ENCODE measurements at regions not wholly inside any gene's neighbourhood (a gene's known extent, or its start where the extent isn't known, plus 50 kb on each side); places are given as distances from the start of the nearest gene placed in this dataset.

- intact Hi-C loops (cut with micrococcal nuclease): loop anchor here (10.0 kb wide), 1 partner anchor 345 kb away; the partner anchor contains the start of gene CRPPA
- no peaks in the 10 kb centered on the region for H3K36me3 Mint-ChIP-seq (ENCODE audit: low read depth)
These were observed 341.6 kb downstream of the CRPPA start for GRCh38 chr7:16079723-16080122.

GRCh38 chr7:16078076-16078952, 343.0 kb downstream of the CRPPA start:
- H3K9me3 Mint-ChIP-seq: no peaks in the 10 kb centered on the region
- no peaks in the 10 kb centered on the region for H3K27me3 Mint-ChIP-seq (ENCODE audit: low read depth)
- intact Hi-C loops (cut with micrococcal nuclease): loop anchor here (1.0 to 10.0 kb wide), 2 partner anchors 346 to 487 kb away; partner anchors contain the start of gene CRPPA

More at GRCh38 chr7:16079723-16080122, 341.6 kb downstream of the CRPPA start:
- no peak for DNase-seq (ENCODE audit: low spot score)
- H3K4me3 Mint-ChIP-seq (ENCODE audit: low read depth): no peak overlapping the region
- no peaks in the 10 kb centered on the region for H3K27me3 Mint-ChIP-seq (ENCODE audit: low read depth)
- no peaks in the 10 kb centered on the region for H3K4me1 Mint-ChIP-seq (ENCODE audit: low read depth)
- no peak overlapping the region for H3K27ac Mint-ChIP-seq
- H3K9me3 Mint-ChIP-seq: no peaks in the 10 kb centered on the region

DNA sequence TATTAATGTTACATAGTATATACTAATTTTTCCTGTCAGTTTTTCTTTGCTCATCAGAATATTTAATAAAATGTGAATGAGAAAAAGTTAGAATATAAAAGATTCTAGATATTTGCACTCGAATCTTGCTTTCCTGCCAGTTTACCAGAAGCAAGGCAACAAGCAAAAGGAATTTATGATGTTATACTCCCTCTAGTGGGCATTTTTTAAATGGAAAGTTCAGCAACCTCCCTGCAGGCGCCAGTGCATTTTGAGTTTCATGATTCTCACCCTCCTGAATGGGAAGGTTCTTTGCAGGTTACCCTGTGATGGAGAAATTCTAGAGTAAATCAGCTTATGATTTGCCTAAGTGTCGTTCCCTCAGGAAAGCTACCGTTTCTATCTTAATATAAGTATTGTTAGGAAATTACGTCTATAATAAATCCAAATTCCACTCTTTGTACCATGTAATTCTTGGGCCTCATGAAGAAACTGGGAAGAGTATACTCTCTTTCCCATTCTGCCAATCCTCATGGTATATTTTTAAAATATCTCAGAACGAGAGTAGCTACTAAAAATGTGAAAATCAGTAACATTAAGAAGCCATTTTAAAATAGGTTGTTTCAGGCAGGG, 350.0 kb downstream of the CRPPA start:
- no peak overlapping the region for H3K4me3 Mint-ChIP-seq (ENCODE audit: low read depth)
- intact Hi-C loops (cut with micrococcal nuclease): loop anchor here (5.0 to 10.0 kb wide), 2 partner anchors 353 to 764 kb away; partner anchors contain the start of gene CRPPA
- H3K27me3 Mint-ChIP-seq (ENCODE audit: low read depth): no peaks in the 10 kb centered on the region
- DNase-seq (ENCODE audit: low spot score): no peak
- no peak overlapping the region for H3K27ac Mint-ChIP-seq
- no peaks in the 10 kb centered on the region for H3K4me1 Mint-ChIP-seq (ENCODE audit: low read depth)
- H3K9me3 Mint-ChIP-seq: no peaks in the 10 kb centered on the region
- no peaks in the 10 kb centered on the region for H3K36me3 Mint-ChIP-seq (ENCODE audit: low read depth)

More at GRCh38 chr7:16078076-16078952, 343.0 kb downstream of the CRPPA start:
- Mint-ChIP-seq H3K4me1 (ENCODE audit: low read depth) (no peaks in the 10 kb centered on the region), H3K36me3 (ENCODE audit: low read depth) (no peaks in the 10 kb centered on the region), H3K27ac (no peak overlapping the region), H3K4me3 (ENCODE audit: low read depth) (no peak overlapping the region)
- DNase-seq (ENCODE audit: low spot score): no peak

DNA sequence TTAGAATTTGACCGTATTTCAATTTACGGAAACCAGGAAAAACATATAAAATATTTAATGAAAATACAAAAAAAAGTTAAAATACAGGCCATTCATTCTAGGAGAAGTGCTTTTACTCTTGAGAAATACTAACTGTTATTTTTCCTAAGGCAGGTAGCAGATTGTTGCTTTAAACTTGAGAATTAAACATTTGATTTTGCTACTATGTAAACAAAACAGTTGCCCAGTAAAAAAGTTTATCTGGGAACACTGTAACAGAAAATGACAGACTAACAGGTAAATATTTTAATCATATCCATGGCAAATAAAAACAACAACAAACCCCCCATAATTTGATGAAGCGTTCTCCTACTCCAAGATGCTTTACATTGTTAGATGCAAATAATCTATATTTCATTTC, 350.5 kb downstream of the CRPPA start:
- Mint-ChIP-seq H3K27ac (no peak overlapping the region), H3K4me1 (ENCODE audit: low read depth) (no peaks in the 10 kb centered on the region), H3K4me3 (ENCODE audit: low read depth) (no peak overlapping the region), H3K36me3 (ENCODE audit: low read depth) (no peaks in the 10 kb centered on the region), H3K27me3 (ENCODE audit: low read depth) (no peaks in the 10 kb centered on the region), H3K9me3 (no peaks in the 10 kb centered on the region)
- no peak for DNase-seq (ENCODE audit: low spot score)
- intact Hi-C loops (cut with micrococcal nuclease): loop anchor here (5.0 to 10.0 kb wide), 2 partner anchors 354 to 764 kb away; partner anchors contain the start of gene CRPPA

DNA sequence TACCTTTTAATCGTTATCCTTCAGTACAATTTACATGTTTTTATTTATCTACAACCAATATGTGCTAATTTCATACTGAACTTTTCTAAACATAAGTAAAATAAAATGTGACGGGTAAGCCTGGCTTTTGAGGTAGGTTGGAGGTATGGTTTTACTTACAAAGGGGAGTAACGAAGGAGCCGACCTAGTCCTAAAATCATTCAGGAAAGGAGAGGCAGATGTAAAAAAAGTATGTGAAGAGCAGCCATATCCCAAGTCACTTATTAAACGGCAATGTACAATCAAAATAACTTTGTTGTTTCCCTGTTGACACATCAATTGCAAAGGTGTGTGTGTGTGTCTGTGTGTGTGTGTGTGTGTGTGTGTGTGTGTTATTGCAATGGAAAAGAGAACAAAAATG, 351.3 kb downstream of the CRPPA start:
- Mint-ChIP-seq H3K9me3 (no peaks in the 10 kb centered on the region), H3K36me3 (ENCODE audit: low read depth) (no peaks in the 10 kb centered on the region), H3K27ac (no peak overlapping the region), H3K27me3 (ENCODE audit: low read depth) (no peaks in the 10 kb centered on the region), H3K4me3 (ENCODE audit: low read depth) (no peak overlapping the region), H3K4me1 (ENCODE audit: low read depth) (no peaks in the 10 kb centered on the region)
- intact Hi-C loops (cut with micrococcal nuclease): loop anchor here (5.0 to 10.0 kb wide), 2 partner anchors 355 to 763 kb away; partner anchors contain the start of gene CRPPA
- DNase-seq (ENCODE audit: low spot score): no peak

GRCh38 chr7:16068183-16068582, 353.2 kb downstream of the CRPPA start:
- Mint-ChIP-seq H3K4me3 (ENCODE audit: low read depth) (no peak overlapping the region), H3K27me3 (ENCODE audit: low read depth) (no peaks in the 10 kb centered on the region), H3K9me3 (no peaks in the 10 kb centered on the region), H3K27ac (no peak overlapping the region), H3K4me1 (ENCODE audit: low read depth) (no peaks in the 10 kb centered on the region), H3K36me3 (ENCODE audit: low read depth) (no peaks in the 10 kb centered on the region)
- intact Hi-C loops (cut with micrococcal nuclease): no loop called here
- DNase-seq (ENCODE audit: low spot score): no peak

- Mint-ChIP-seq H3K27ac (no peak overlapping the region), H3K9me3 (no peaks in the 10 kb centered on the region), H3K4me1 (ENCODE audit: low read depth) (no peaks in the 10 kb centered on the region), H3K36me3 (ENCODE audit: low read depth) (no peaks in the 10 kb centered on the region), H3K4me3 (ENCODE audit: low read depth) (no peak overlapping the region), H3K27me3 (ENCODE audit: low read depth) (no peaks in the 10 kb centered on the region)
- intact Hi-C loops (cut with micrococcal nuclease): no loop called here
- no peak for DNase-seq (ENCODE audit: low spot score)
These were observed 353.6 kb downstream of the CRPPA start for GRCh38 chr7:16067711-16068110.

GRCh38 chr7:16066805-16067459, 354.4 kb downstream of the CRPPA start:
- Mint-ChIP-seq H3K27ac (no peak overlapping the region), H3K36me3 (ENCODE audit: low read depth) (no peaks in the 10 kb centered on the region), H3K4me1 (ENCODE audit: low read depth) (no peaks in the 10 kb centered on the region), H3K9me3 (no peaks in the 10 kb centered on the region), H3K27me3 (ENCODE audit: low read depth) (no peaks in the 10 kb centered on the region), H3K4me3 (ENCODE audit: low read depth) (no peak overlapping the region)
- no peak for DNase-seq (ENCODE audit: low spot score)
- intact Hi-C loops (cut with micrococcal nuclease): no loop called here

DNA sequence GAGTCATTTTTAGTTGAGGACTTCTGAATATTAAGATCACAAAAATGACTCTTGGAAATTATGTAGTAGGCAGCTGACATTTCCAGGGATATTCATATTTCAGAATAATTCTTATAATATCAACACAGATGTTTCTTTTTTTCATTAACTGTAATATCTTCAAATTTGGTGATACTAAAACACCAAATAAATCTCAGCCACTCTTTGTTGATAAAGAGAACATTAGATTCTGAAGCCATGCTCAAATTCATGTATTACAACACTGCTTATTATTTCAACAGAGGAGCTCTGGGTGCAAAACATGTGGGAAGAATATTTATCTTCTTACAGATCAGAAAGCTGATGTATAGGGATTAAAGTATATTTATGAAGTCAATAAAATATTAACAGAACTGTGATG, 355.4 kb downstream of the CRPPA start:
- Mint-ChIP-seq H3K27ac (no peak overlapping the region), H3K27me3 (ENCODE audit: low read depth) (no peaks in the 10 kb centered on the region), H3K4me3 (ENCODE audit: low read depth) (no peak overlapping the region), H3K4me1 (ENCODE audit: low read depth) (no peaks in the 10 kb centered on the region), H3K36me3 (ENCODE audit: low read depth) (no peaks in the 10 kb centered on the region), H3K9me3 (no peaks in the 10 kb centered on the region)
- intact Hi-C loops (cut with micrococcal nuclease): no loop called here
- DNase-seq (ENCODE audit: low spot score): no peak

DNA sequence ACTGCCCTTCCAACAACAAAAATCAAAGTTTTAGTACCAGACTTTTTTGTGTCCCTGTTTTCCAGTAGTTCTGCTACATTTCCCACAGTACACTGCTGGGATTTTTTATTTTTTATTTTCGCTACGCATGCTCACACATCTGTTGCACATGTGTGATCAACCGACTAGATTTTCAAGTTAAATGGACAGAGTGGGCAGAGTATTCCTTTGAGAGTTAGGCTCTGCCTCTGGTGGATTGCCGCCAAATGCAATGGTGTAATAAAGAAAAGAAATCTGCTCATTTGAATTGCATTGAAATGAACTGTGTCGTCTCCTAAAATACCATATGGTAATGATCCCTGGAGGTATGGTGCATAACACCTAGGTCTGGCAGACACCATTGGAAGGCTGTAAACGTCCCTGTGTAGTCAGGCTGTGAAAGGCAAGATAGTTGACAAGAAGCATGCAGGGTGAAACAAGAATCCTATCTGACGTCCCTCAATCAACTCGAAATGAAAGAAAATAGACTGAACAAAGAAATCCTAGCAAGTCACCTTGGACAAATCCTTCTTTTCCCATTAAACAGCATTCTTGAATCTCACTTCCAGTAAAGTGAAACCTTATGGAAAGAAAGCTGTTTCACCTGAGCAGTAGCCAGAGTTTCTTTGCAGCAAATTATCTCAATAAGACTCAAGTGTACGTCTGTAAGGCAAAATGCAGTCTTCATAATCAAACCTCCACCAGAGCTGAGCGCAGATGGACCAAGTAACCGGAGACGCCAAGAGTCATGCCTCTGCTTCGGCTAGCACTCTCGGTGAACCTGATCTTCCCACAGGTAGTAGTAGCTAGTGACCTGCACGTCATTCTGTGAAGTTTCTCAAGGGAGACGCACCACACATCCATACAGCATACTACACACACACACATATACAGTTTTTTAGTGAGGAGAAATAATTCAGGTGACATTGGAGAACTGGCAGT, 357.3 kb downstream of the CRPPA start:
- no peaks in the 10 kb centered on the region for H3K9me3 Mint-ChIP-seq
- H3K4me1 Mint-ChIP-seq (ENCODE audit: low read depth): no peaks in the 10 kb centered on the region
- no peaks in the 10 kb centered on the region for H3K36me3 Mint-ChIP-seq (ENCODE audit: low read depth)
- intact Hi-C loops (cut with micrococcal nuclease): no loop called here
- no peak overlapping the region for H3K27ac Mint-ChIP-seq
- H3K27me3 Mint-ChIP-seq (ENCODE audit: low read depth): no peaks in the 10 kb centered on the region
- H3K4me3 Mint-ChIP-seq (ENCODE audit: low read depth): no peak overlapping the region
- no peak for DNase-seq (ENCODE audit: low spot score)

DNA sequence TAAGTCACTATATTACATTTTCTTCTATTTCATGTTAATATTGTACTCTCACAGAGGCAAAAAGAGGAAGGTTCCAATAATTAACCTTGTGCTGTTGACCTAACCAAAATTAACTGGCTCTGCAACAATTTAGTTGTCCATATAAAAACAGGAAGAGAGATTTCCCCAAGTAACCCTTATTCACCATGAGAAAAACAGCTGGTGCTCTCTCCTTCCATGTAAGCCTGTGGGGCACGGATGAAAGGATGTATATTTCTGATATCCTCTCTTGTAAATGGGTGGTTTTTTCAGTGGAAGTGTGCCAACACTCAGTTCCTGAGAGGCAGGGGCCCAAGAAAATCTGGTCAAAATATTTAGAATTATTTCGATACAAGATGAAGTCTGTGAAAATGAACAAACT, 358.1 kb downstream of the CRPPA start:
- intact Hi-C loops (cut with micrococcal nuclease): no loop called here
- DNase-seq (ENCODE audit: low spot score): no peak
- Mint-ChIP-seq H3K4me3 (ENCODE audit: low read depth) (no peak overlapping the region), H3K9me3 (no peaks in the 10 kb centered on the region), H3K27me3 (ENCODE audit: low read depth) (no peaks in the 10 kb centered on the region), H3K36me3 (ENCODE audit: low read depth) (no peaks in the 10 kb centered on the region), H3K4me1 (ENCODE audit: low read depth) (no peaks in the 10 kb centered on the region), H3K27ac (no peak overlapping the region)

- Mint-ChIP-seq H3K27ac (no peak overlapping the region), H3K9me3 (no peaks in the 10 kb centered on the region), H3K4me1 (ENCODE audit: low read depth) (no peaks in the 10 kb centered on the region), H3K27me3 (ENCODE audit: low read depth) (no peaks in the 10 kb centered on the region), H3K4me3 (ENCODE audit: low read depth) (no peak overlapping the region), H3K36me3 (ENCODE audit: low read depth) (no peaks in the 10 kb centered on the region)
- no peak for DNase-seq (ENCODE audit: low spot score)
- intact Hi-C loops (cut with micrococcal nuclease): no loop called here
These were observed 359.1 kb downstream of the CRPPA start for GRCh38 chr7:16062269-16062668.

Measured in activated T-helper 2 cell treated with anti-CD3 and anti-CD28 coated beads, Interferon-gamma antibody, Interleukin-2, Interleukin-4, amounts not matched to agents 10 μg/mL and 5 μg/mL and 100 μg/mL, durations not matched to agents 14 hours and 24 hours and 36 hours (primary cell).